Mesendoderm (in vitro differentiated cells): ENCODE measurements at regions not wholly inside any gene's neighbourhood (a gene's known extent, or its start where the extent isn't known, plus 50 kb on each side); places are given as distances from the start of the nearest gene placed in this dataset.
"Not testable (repeated sequence)": the region's sequence is repeated elsewhere in the genome, so short reads cannot be mapped to it uniquely, and the experiment has no call there.

Experiments used
- DNase-seq: peaks from one replicate; pipeline ENCODE4 v3.0.0; 2013
- H2AK5ac ChIP-seq: 2 replicates; pipeline ENCODE4 v1.6.1; 2013; ENCODE audit warnings: low read length, inconsistent platforms
- H2BK120ac ChIP-seq: 2 replicates; pipeline ENCODE4 v1.6.1; 2013; ENCODE audit warnings: low read depth, mild to moderate bottlenecking, low read length, moderate library complexity, mixed read lengths
- H2BK15ac ChIP-seq: replicated peaks from 2 replicates; pipeline ENCODE4 v1.6.1; 2013; ENCODE audit warnings: low read depth, mild to moderate bottlenecking, moderate library complexity
- H2BK5ac ChIP-seq: 2 replicates; pipeline ENCODE4 v1.6.1; 2013; ENCODE audit warnings: low read length, inconsistent platforms
- H3K18ac ChIP-seq: 2 replicates; pipeline ENCODE4 v1.6.1; 2013; ENCODE audit warnings: mild to moderate bottlenecking, low read length, mixed read lengths
- H3K23ac ChIP-seq: one replicate; pipeline ENCODE4 v1.6.1; 2013; ENCODE audit warnings: low read length
- H3K27ac ChIP-seq: 2 replicates; pipeline ENCODE4 v1.5.1; 2013; ENCODE audit warnings: low read depth, mild to moderate bottlenecking, inconsistent platforms, low read length, moderate library complexity
- H3K27me3 ChIP-seq: 2 replicates; pipeline ENCODE4 v1.6.1; 2013; ENCODE audit warnings: low read length, control low read depth, mild to moderate bottlenecking, inconsistent platforms; ENCODE audit not compliant: insufficient read depth, poor library complexity
- H3K36me3 ChIP-seq: 2 replicates; pipeline ENCODE4 v1.6.1; 2013; ENCODE audit warnings: low read length, inconsistent platforms; ENCODE audit not compliant: control insufficient read depth, insufficient read depth
- H3K4ac ChIP-seq: one replicate; pipeline ENCODE4 v1.6.1; 2013; ENCODE audit warnings: low read depth, mild to moderate bottlenecking, low read length, moderate library complexity
- H3K4me1 ChIP-seq: 2 replicates; pipeline ENCODE4 v1.6.1; 2013; ENCODE audit warnings: low read depth, low read length, inconsistent platforms; ENCODE audit not compliant: control insufficient read depth
- H3K4me2 ChIP-seq: 2 replicates; pipeline ENCODE4 v1.6.1; 2013; ENCODE audit warnings: low read length
- H3K4me3 ChIP-seq: 2 replicates; pipeline ENCODE4 v1.5.1; 2013; ENCODE audit warnings: mild to moderate bottlenecking, low read length
- H3K56ac ChIP-seq: one replicate; pipeline ENCODE4 v1.6.1; 2013; ENCODE audit warnings: low read length
- H3K79me1 ChIP-seq: 2 replicates; pipeline ENCODE4 v1.6.1; 2013; ENCODE audit warnings: low read length, inconsistent platforms
- H3K79me2 ChIP-seq: 2 replicates; pipeline ENCODE4 v1.6.1; 2013; ENCODE audit warnings: mild to moderate bottlenecking, low read length; ENCODE audit not compliant: control insufficient read depth, insufficient read depth
- H3K9ac ChIP-seq: 2 replicates; pipeline ENCODE4 v1.6.1; 2013; ENCODE audit warnings: low read length, inconsistent platforms
- H4K5ac ChIP-seq: one replicate; pipeline ENCODE4 v1.6.1; 2013; ENCODE audit warnings: low read length
- H4K8ac ChIP-seq: one replicate; pipeline ENCODE4 v1.6.1; 2013; ENCODE audit warnings: low read depth, mild to moderate bottlenecking, control low read depth, low read length, moderate library complexity
- WGBS: extraction: QIAGEN DNeasy Blood & Tissue Kit; methylation state at CpG from one replicate; pipeline ENCODE4 v1.1.7; 2013; ENCODE audit warnings: low lambda C conversion rate, missing lambda C conversion rate; ENCODE audit not compliant: insufficient coverage; ENCODE audit errors: extremely low coverage; 5-methylcytosine and 5-hydroxymethylcytosine counted together

GRCh38 chr7:65177041-65177440, 170.6 kb upstream of the ERV3-1 start:
- H2BK120ac ChIP-seq, H3K9ac ChIP-seq, H3K18ac ChIP-seq, H3K56ac ChIP-seq, H3K4me3 ChIP-seq, H4K8ac ChIP-seq, H4K5ac ChIP-seq, H3K79me1 ChIP-seq, H3K27ac ChIP-seq, H3K23ac ChIP-seq, H2BK15ac ChIP-seq, H3K27me3 ChIP-seq, H3K4ac ChIP-seq, H3K4me1 ChIP-seq, H2AK5ac ChIP-seq, H3K79me2 ChIP-seq, H3K36me3 ChIP-seq, H3K4me2 ChIP-seq, H2BK5ac ChIP-seq: not testable (repeated sequence)
- peak; percentile 18 for DNase-seq
- no CpG with 5 or more reads among the region's 5 CpGs for WGBS

GRCh38 chr7:65150105-65150504, 143.6 kb upstream of the ERV3-1 start:
- not testable (repeated sequence) for H3K4ac ChIP-seq

GRCh38 chr7:65146118-65146914, 139.8 kb upstream of the ERV3-1 start:
- H3K4me3 ChIP-seq, H3K18ac ChIP-seq, H3K4ac ChIP-seq, H3K79me1 ChIP-seq, H3K27ac ChIP-seq, H3K4me2 ChIP-seq, H3K27me3 ChIP-seq, H3K9ac ChIP-seq, H3K36me3 ChIP-seq, H3K79me2 ChIP-seq, H3K23ac ChIP-seq, H2BK120ac ChIP-seq, H4K5ac ChIP-seq, DNase-seq, H3K56ac ChIP-seq, H2BK5ac ChIP-seq, H2AK5ac ChIP-seq, H2BK15ac ChIP-seq, H4K8ac ChIP-seq, H3K4me1 ChIP-seq: not testable (repeated sequence)
- 100% methylated on average over 2 of the region's 2 CpGs for WGBS

More at GRCh38 chr7:65150105-65150504, 143.6 kb upstream of the ERV3-1 start:
- not testable (repeated sequence) for H3K9ac ChIP-seq, H3K79me1 ChIP-seq, H4K8ac ChIP-seq, H3K79me2 ChIP-seq, H3K4me1 ChIP-seq, H3K27ac ChIP-seq, H2BK120ac ChIP-seq, H3K27me3 ChIP-seq, H2AK5ac ChIP-seq, H3K18ac ChIP-seq, DNase-seq, H3K4me3 ChIP-seq, H3K36me3 ChIP-seq, H2BK5ac ChIP-seq, H3K23ac ChIP-seq, H3K4me2 ChIP-seq, H3K56ac ChIP-seq, H4K5ac ChIP-seq, H2BK15ac ChIP-seq
- WGBS, result no CpG with 5 or more reads among the region's 3 CpGs

- H3K56ac ChIP-seq, H3K18ac ChIP-seq, H3K23ac ChIP-seq, DNase-seq, H3K4me3 ChIP-seq, H2BK5ac ChIP-seq, H4K5ac ChIP-seq, H3K79me2 ChIP-seq, H3K27ac ChIP-seq, H2BK15ac ChIP-seq, H3K4me2 ChIP-seq, H3K27me3 ChIP-seq, H3K36me3 ChIP-seq, H2BK120ac ChIP-seq, H2AK5ac ChIP-seq, H3K79me1 ChIP-seq, H3K4me1 ChIP-seq, H4K8ac ChIP-seq, H3K4ac ChIP-seq, H3K9ac ChIP-seq: not testable (repeated sequence)
Observed at GRCh38 chr7:65145710-65146109, 139.2 kb upstream of the ERV3-1 start.

GRCh38 chr7:65145008-65145407, 138.5 kb upstream of the ERV3-1 start:
- H3K36me3 ChIP-seq, H3K4ac ChIP-seq, H2BK120ac ChIP-seq, H4K8ac ChIP-seq, H3K79me1 ChIP-seq, H3K56ac ChIP-seq, H2AK5ac ChIP-seq, H3K18ac ChIP-seq, H3K9ac ChIP-seq, H3K27me3 ChIP-seq, H3K23ac ChIP-seq, H3K4me2 ChIP-seq, H3K4me1 ChIP-seq, H3K4me3 ChIP-seq, H4K5ac ChIP-seq, H2BK5ac ChIP-seq, H2BK15ac ChIP-seq, H3K79me2 ChIP-seq, DNase-seq, H3K27ac ChIP-seq: not testable (repeated sequence)
- 100% methylated on average over 1 of the region's 1 CpG for WGBS

- H3K4me2 ChIP-seq, H3K56ac ChIP-seq, H4K5ac ChIP-seq, H3K79me2 ChIP-seq, H3K4ac ChIP-seq, H3K79me1 ChIP-seq, H2BK120ac ChIP-seq, H3K4me3 ChIP-seq, H3K23ac ChIP-seq, H3K4me1 ChIP-seq, H2BK15ac ChIP-seq, H4K8ac ChIP-seq, H3K27me3 ChIP-seq, H3K36me3 ChIP-seq, H2AK5ac ChIP-seq, H3K18ac ChIP-seq, H3K27ac ChIP-seq, H3K9ac ChIP-seq, DNase-seq, H2BK5ac ChIP-seq: not testable (repeated sequence)
- WGBS, result 100% methylated on average over 2 of the region's 2 CpGs
Observed at GRCh38 chr7:65144557-65144956, 138.1 kb upstream of the ERV3-1 start.
